ENCODE measurements at regions not wholly inside any gene's neighbourhood (a gene's known extent, or its start where the extent isn't known, plus 50 kb on each side); places are given as distances from the start of the nearest gene placed in this dataset.

DNA sequence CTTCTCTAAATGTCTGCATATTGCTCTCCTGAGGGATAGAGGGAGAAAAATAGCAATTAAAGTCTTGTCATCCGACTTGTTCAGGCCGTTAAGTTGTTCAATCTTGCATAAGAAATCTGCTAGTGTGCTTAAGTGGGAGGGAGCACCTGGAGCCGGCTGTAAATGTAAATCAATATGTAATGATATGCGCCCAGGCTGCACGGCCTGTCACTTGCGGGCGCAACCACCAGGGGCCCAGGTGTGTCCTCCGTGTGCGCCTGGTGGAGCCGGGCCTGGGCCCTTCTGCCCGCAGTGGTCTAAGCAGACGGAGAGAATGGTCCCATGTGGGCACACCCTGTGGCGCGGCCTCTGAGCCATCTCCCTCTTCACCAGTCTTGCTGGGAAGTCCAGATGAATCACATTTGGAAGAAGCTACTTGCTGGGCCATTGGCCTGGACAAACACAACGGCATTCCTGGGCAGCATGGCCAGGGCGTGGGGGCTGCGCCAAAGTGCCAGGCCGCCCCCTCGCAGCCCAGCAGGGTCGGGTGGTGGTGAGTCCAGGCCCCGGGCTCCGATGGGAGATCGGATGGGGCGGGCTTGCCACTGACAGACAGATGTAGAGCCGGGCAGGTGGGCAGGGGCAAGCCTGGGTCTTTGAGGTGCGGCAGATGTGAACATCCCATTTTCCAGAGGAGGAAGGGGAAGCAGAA lies 193.3 kb upstream of the C14orf180 start:
- Histone ChIP-seq H3K27ac (ENCODE audit: low read depth in 1 of 2, low read length in 1 of 2) (no peak overlapping the region), H3K36me3 (ENCODE audit: control insufficient read depth in 2 of 2, insufficient read depth in 2 of 2, low read length in 1 of 2) (no peaks in the 10 kb centered on the region), H3K4me1 (ENCODE audit: control insufficient read depth in 2 of 2, insufficient read depth in 2 of 2, low read length in 2 of 2) (peaks cover 0 to 3% of the 10 kb centered on the region in 2 donors), H3K9me3 (ENCODE audit: control insufficient read depth in 2 of 2, insufficient read depth in 1 of 2, low read length in 1 of 2) (no peaks in the 10 kb centered on the region), H3K4me3 (ENCODE audit: low read length in 2 of 2) (no peak overlapping the region), H3K27me3 (ENCODE audit: control insufficient read depth in 2 of 2, insufficient read depth in 1 of 2, low read length in 1 of 2) (peaks cover 0 to 18% of the 10 kb centered on the region in 2 donors)
- WGBS: 95% methylated on average over 26 of the region's 26 CpGs
- DNase-seq (ENCODE audit: low read depth in 6 of 9, low spot score in 9 of 9): no peak

- peaks cover 0 to 18% of the 10 kb centered on the region in 2 donors for H3K27me3 ChIP-seq (ENCODE audit: control insufficient read depth in 2 of 2, insufficient read depth in 1 of 2, low read length in 1 of 2)
- H3K4me1 ChIP-seq (ENCODE audit: control insufficient read depth in 2 of 2, insufficient read depth in 2 of 2, low read length in 2 of 2): peaks cover 7 to 9% of the 10 kb centered on the region in 2 donors
- 95% methylated on average over 25 of the region's 25 CpGs for WGBS
- H3K36me3 ChIP-seq (ENCODE audit: control insufficient read depth in 2 of 2, insufficient read depth in 2 of 2, low read length in 1 of 2): no peaks in the 10 kb centered on the region
- H3K27ac ChIP-seq (ENCODE audit: low read depth in 1 of 2, low read length in 1 of 2): no peak overlapping the region
- no peak for DNase-seq (ENCODE audit: low read depth in 6 of 9, low spot score in 9 of 9)
- no peak overlapping the region for H3K4me3 ChIP-seq (ENCODE audit: low read length in 2 of 2)
- H3K9me3 ChIP-seq (ENCODE audit: control insufficient read depth in 2 of 2, insufficient read depth in 1 of 2, low read length in 1 of 2): no peaks in the 10 kb centered on the region
Observed at GRCh38 chr14:104387022-104388010, 192.2 kb upstream of the C14orf180 start.

GRCh38 chr14:104388011-104388521 lies 191.5 kb upstream of the C14orf180 start:
- Histone ChIP-seq H3K4me1 (ENCODE audit: control insufficient read depth in 2 of 2, insufficient read depth in 2 of 2, low read length in 2 of 2) (peaks cover 7 to 9% of the 10 kb centered on the region in 2 donors), H3K9me3 (ENCODE audit: control insufficient read depth in 2 of 2, insufficient read depth in 1 of 2, low read length in 1 of 2) (no peaks in the 10 kb centered on the region), H3K27ac (ENCODE audit: low read depth in 1 of 2, low read length in 1 of 2) (no peak overlapping the region), H3K27me3 (ENCODE audit: control insufficient read depth in 2 of 2, insufficient read depth in 1 of 2, low read length in 1 of 2) (peaks cover 0 to 16% of the 10 kb centered on the region in 2 donors), H3K36me3 (ENCODE audit: control insufficient read depth in 2 of 2, insufficient read depth in 2 of 2, low read length in 1 of 2) (no peaks in the 10 kb centered on the region), H3K4me3 (ENCODE audit: low read length in 2 of 2) (no peak overlapping the region)
- no peak for DNase-seq (ENCODE audit: low read depth in 6 of 9, low spot score in 9 of 9)
- 94% methylated on average over 28 of the region's 28 CpGs for WGBS

GRCh38 chr14:104388541-104389325 lies 190.8 kb upstream of the C14orf180 start:
- Histone ChIP-seq H3K27ac (ENCODE audit: low read depth in 1 of 2, low read length in 1 of 2) (no peak overlapping the region), H3K4me1 (ENCODE audit: control insufficient read depth in 2 of 2, insufficient read depth in 2 of 2, low read length in 2 of 2) (peaks cover 9 to 15% of the 10 kb centered on the region in 2 donors), H3K27me3 (ENCODE audit: control insufficient read depth in 2 of 2, insufficient read depth in 1 of 2, low read length in 1 of 2) (peaks cover 0 to 10% of the 10 kb centered on the region in 2 donors), H3K4me3 (ENCODE audit: low read length in 2 of 2) (no peak overlapping the region), H3K9me3 (ENCODE audit: control insufficient read depth in 2 of 2, insufficient read depth in 1 of 2, low read length in 1 of 2) (no peaks in the 10 kb centered on the region), H3K36me3 (ENCODE audit: control insufficient read depth in 2 of 2, insufficient read depth in 2 of 2, low read length in 1 of 2) (no peaks in the 10 kb centered on the region)
- no peak for DNase-seq (ENCODE audit: low read depth in 6 of 9, low spot score in 9 of 9)
- 96% methylated on average over 28 of the region's 28 CpGs for WGBS

- Histone ChIP-seq H3K4me3 (ENCODE audit: low read length in 2 of 2) (no peak overlapping the region), H3K27ac (ENCODE audit: low read depth in 1 of 2, low read length in 1 of 2) (no peak overlapping the region)
- DNase-seq (ENCODE audit: low read depth in 6 of 9, low spot score in 9 of 9): no peak
Observed at GRCh38 chr14:104389326-104390220, 190.0 kb upstream of the C14orf180 start.

DNA sequence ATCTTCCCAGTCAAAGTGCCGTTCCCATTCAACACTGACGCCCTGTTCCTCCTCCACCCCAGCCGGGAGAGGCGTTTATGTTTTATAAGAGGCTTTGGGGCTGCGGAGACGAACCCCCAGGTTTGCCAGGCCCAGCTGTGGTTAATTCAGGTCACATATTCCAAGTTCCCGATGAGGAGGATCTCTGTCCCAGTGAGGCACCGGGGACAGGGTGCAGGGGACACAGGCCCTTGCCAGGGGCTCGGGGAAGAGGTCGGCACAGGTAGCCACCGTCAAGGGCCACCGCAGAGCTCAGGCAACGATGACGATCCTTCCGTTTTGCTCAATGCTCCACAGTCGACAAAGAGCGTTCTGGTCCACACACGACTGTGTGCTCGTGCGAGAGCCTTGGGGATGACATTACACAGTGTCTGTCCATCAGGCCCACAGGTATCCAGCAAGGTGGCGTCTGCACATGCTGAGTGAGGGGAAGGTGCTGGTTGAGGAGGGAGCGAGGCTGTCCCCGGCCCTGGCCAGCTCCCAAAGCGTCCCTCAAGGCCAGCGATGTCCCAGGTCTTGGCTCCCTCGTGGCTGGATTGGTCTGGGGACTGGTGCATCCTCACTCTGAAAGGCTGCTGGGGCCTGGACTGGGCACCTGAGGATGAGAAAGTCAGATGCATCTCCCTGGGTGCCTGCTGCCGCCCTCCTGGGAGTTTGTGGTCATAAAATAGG lies 189.2 kb upstream of the C14orf180 start:
- Histone ChIP-seq H3K27me3 (ENCODE audit: control insufficient read depth in 2 of 2, insufficient read depth in 1 of 2, low read length in 1 of 2) (no peaks in the 10 kb centered on the region), H3K27ac (ENCODE audit: low read depth in 1 of 2, low read length in 1 of 2) (no peak overlapping the region), H3K36me3 (ENCODE audit: control insufficient read depth in 2 of 2, insufficient read depth in 2 of 2, low read length in 1 of 2) (no peaks in the 10 kb centered on the region), H3K4me1 (ENCODE audit: control insufficient read depth in 2 of 2, insufficient read depth in 2 of 2, low read length in 2 of 2) (peaks cover 14 to 26% of the 10 kb centered on the region in 2 donors), H3K4me3 (ENCODE audit: low read length in 2 of 2) (no peak overlapping the region), H3K9me3 (ENCODE audit: control insufficient read depth in 2 of 2, insufficient read depth in 1 of 2, low read length in 1 of 2) (no peaks in the 10 kb centered on the region)
- DNase-seq (ENCODE audit: low read depth in 6 of 9, low spot score in 9 of 9): no peak
- 83% methylated on average over 27 of the region's 27 CpGs for WGBS

More at GRCh38 chr14:104389326-104390220, 190.0 kb upstream of the C14orf180 start:
- Histone ChIP-seq H3K27me3 (ENCODE audit: control insufficient read depth in 2 of 2, insufficient read depth in 1 of 2, low read length in 1 of 2) (peaks cover 0 to 3% of the 10 kb centered on the region in 2 donors), H3K4me1 (ENCODE audit: control insufficient read depth in 2 of 2, insufficient read depth in 2 of 2, low read length in 2 of 2) (peaks cover 14 to 24% of the 10 kb centered on the region in 2 donors), H3K36me3 (ENCODE audit: control insufficient read depth in 2 of 2, insufficient read depth in 2 of 2, low read length in 1 of 2) (no peaks in the 10 kb centered on the region), H3K9me3 (ENCODE audit: control insufficient read depth in 2 of 2, insufficient read depth in 1 of 2, low read length in 1 of 2) (no peaks in the 10 kb centered on the region)
- WGBS: 30% methylated on average over 28 of the region's 28 CpGs

DNA sequence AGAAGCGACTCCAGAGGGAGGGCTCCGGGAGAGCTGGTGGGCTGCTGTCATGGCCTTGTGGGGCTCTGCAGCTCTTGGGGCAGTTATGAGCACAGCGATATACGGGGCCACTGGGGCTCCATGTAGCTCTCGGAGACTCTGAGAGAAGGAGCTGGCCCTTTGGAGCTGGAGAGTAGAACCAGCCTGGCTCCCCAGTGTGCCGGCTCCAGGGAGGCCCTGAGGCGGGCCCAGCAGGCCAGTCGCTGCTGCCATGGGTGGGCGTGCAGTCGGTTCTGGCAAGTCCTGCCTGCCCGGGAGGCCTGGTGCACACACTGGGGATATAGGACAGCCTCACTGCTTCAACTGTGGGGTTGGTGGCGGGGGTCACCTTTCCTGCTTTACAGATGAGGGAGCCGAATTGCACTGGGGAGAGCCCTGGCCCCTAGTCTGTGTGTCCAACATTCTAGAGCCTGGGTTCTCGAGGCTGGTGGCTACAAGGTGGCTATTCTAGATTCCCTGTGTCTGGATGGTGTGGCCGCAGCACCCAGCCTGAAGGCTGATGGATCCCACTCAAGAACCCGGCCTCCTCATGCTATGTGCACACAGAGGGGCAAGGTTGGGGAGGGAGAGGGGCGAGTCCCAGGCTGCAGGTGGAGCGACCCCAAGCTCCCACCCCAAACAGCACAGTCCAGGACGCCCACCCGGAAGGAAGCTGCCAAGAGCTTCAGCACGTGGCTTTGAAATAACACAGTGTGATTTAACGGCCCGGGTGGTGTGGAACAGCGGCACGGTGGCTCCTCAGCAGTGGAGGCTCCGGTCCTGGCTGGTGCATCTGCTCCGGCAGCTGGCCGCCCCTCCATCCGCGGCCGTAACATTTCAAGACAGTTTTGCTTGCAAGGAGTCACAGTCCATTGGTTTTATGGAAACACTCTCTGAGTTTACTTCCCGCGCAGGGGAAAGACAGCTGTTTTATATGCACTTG lies 188.3 kb upstream of the C14orf180 start:
- WGBS: 62% methylated on average over 33 of the region's 33 CpGs
- Histone ChIP-seq H3K27me3 (ENCODE audit: control insufficient read depth in 2 of 2, insufficient read depth in 1 of 2, low read length in 1 of 2) (no peaks in the 10 kb centered on the region), H3K9me3 (ENCODE audit: control insufficient read depth in 2 of 2, insufficient read depth in 1 of 2, low read length in 1 of 2) (no peaks in the 10 kb centered on the region), H3K4me3 (ENCODE audit: low read length in 2 of 2) (no peak overlapping the region), H3K36me3 (ENCODE audit: control insufficient read depth in 2 of 2, insufficient read depth in 2 of 2, low read length in 1 of 2) (no peaks in the 10 kb centered on the region), H3K4me1 (ENCODE audit: control insufficient read depth in 2 of 2, insufficient read depth in 2 of 2, low read length in 2 of 2) (peaks cover 14 to 26% of the 10 kb centered on the region in 2 donors), H3K27ac (ENCODE audit: low read depth in 1 of 2, low read length in 1 of 2) (no peak overlapping the region)
- no peak for DNase-seq (ENCODE audit: low read depth in 6 of 9, low spot score in 9 of 9)
